ENCODE measurements at regions not wholly inside any gene's neighbourhood (a gene's known extent, or its start where the extent isn't known, plus 50 kb on each side); places are given as distances from the start of the nearest gene placed in this dataset.

- TF ChIP-seq CTCF (IDR thresholded peaks at IDR 0.05; ENCODE audit: low read depth, low read length) = no peak
- no peak for DNase-seq (ENCODE audit: extremely low read depth, low read depth)
These were observed 107.4 kb upstream of the ESRRG start for GRCh38 chr1:216830424-216831210.

- DNase-seq (ENCODE audit: extremely low read depth, low read depth) = no peak
- TF ChIP-seq CTCF (IDR thresholded peaks at IDR 0.05; ENCODE audit: low read depth, low read length) = no peak
These were observed 104.0 kb upstream of the ESRRG start for GRCh38 chr1:216827251-216827650.

- no peak for TF ChIP-seq CTCF (IDR thresholded peaks at IDR 0.05; ENCODE audit: low read depth, low read length)
- no peak for DNase-seq (ENCODE audit: extremely low read depth, low read depth)
These were observed 103.4 kb upstream of the ESRRG start for GRCh38 chr1:216826646-216827045.

- no peak for DNase-seq (ENCODE audit: extremely low read depth, low read depth)
- TF ChIP-seq CTCF (IDR thresholded peaks at IDR 0.05; ENCODE audit: low read depth, low read length) = no peak
These were observed 103.0 kb upstream of the ESRRG start for GRCh38 chr1:216826214-216826613.

- no peak for TF ChIP-seq CTCF (IDR thresholded peaks at IDR 0.05; ENCODE audit: low read depth, low read length)
- DNase-seq (ENCODE audit: extremely low read depth, low read depth) = no peak
These were observed 102.3 kb upstream of the ESRRG start for GRCh38 chr1:216825557-216825956.

GRCh38 chr1:216824511-216824910 is 101.3 kb upstream of the ESRRG start:
- TF ChIP-seq CTCF (IDR thresholded peaks at IDR 0.05; ENCODE audit: low read depth, low read length) = no peak
- no peak for DNase-seq (ENCODE audit: extremely low read depth, low read depth)

GRCh38 chr1:216823731-216824130 is 100.5 kb upstream of the ESRRG start:
- no peak for TF ChIP-seq CTCF (IDR thresholded peaks at IDR 0.05; ENCODE audit: low read depth, low read length)
- DNase-seq (ENCODE audit: extremely low read depth, low read depth) = no peak
